ENCODE measurements at regions not wholly inside any gene's neighbourhood (a gene's known extent, or its start where the extent isn't known, plus 50 kb on each side); places are given as distances from the start of the nearest gene placed in this dataset.

DNA sequence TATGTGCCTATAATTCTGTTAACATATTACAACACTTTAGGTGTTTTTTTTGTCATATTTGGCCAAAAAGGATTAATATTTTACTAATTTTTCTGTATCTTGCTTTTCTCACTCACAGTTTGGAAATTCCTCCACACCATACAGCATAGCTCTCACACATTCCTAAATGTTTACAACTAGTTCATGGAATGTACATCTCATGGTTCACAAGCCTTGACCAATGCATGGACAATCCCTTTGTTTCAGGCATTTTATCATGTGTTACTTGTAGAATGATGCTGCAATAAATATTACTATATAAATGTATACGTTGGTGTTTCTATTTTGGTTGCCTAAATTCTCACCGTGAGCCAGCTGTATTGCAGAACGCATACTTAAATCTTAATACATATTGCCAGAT lies 80.5 kb upstream of the SPATA31C2 start:
- no peaks in the 10 kb centered on the region for H3K4me1 ChIP-seq (ENCODE audit: control insufficient read depth, insufficient read depth, low read length)
- H3K27me3 Mint-ChIP-seq (ENCODE audit: low read depth in 2 of 2): peaks cover 24 to 44% of the 10 kb centered on the region in 2 donors
- WGBS (ENCODE audit: insufficient coverage): 96% methylated on average over 3 of the region's 3 CpGs
- TF ChIP-seq, protein P1, sequence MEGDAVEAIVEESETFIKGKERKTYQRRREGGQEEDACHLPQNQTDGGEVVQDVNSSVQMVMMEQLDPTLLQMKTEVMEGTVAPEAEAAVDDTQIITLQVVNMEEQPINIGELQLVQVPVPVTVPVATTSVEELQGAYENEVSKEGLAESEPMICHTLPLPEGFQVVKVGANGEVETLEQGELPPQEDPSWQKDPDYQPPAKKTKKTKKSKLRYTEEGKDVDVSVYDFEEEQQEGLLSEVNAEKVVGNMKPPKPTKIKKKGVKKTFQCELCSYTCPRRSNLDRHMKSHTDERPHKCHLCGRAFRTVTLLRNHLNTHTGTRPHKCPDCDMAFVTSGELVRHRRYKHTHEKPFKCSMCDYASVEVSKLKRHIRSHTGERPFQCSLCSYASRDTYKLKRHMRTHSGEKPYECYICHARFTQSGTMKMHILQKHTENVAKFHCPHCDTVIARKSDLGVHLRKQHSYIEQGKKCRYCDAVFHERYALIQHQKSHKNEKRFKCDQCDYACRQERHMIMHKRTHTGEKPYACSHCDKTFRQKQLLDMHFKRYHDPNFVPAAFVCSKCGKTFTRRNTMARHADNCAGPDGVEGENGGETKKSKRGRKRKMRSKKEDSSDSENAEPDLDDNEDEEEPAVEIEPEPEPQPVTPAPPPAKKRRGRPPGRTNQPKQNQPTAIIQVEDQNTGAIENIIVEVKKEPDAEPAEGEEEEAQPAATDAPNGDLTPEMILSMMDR (IDR thresholded peaks at IDR 0.05): no peak
- intact Hi-C loops (cut with micrococcal nuclease): no loop called here
- peaks cover 0 to under 1% of the 10 kb centered on the region in 2 donors for H3K9me3 Mint-ChIP-seq
- DNase-seq (no peak), ATAC-seq (no peak)
- no peak overlapping the region for H3K27ac ChIP-seq (ENCODE audit: low read length)
- no peaks in the 10 kb centered on the region for H3K27me3 ChIP-seq (ENCODE audit: control insufficient read depth, insufficient read depth, low read length)
- no peaks in the 10 kb centered on the region for H3K9me3 ChIP-seq (ENCODE audit: control insufficient read depth, insufficient read depth, low read length)
- H3K4me3 Mint-ChIP-seq: no peak overlapping the region
- no peaks in the 10 kb centered on the region for H3K36me3 ChIP-seq (ENCODE audit: control insufficient read depth, insufficient read depth, low read length)
- H3K4me1 Mint-ChIP-seq: peaks cover 0 to 10% of the 10 kb centered on the region in 2 donors
- no peak overlapping the region for H3K27ac Mint-ChIP-seq
- H3K36me3 Mint-ChIP-seq: no peaks in the 10 kb centered on the region
- H3K4me3 ChIP-seq (ENCODE audit: low read length): no peak overlapping the region

- TF ChIP-seq, protein P1 (IDR thresholded peaks at IDR 0.05): no peak
- Histone ChIP-seq H3K4me1 (ENCODE audit: control insufficient read depth, insufficient read depth, low read length) (no peaks in the 10 kb centered on the region), H3K9me3 (ENCODE audit: control insufficient read depth, insufficient read depth, low read length) (no peaks in the 10 kb centered on the region), H3K27me3 (ENCODE audit: control insufficient read depth, insufficient read depth, low read length) (peaks cover 1% of the 10 kb centered on the region), H3K4me3 (ENCODE audit: low read length) (no peak overlapping the region), H3K36me3 (ENCODE audit: control insufficient read depth, insufficient read depth, low read length) (no peaks in the 10 kb centered on the region), H3K27ac (ENCODE audit: low read length) (no peak overlapping the region)
- peaks cover 27 to 54% of the 10 kb centered on the region in 2 donors for H3K27me3 Mint-ChIP-seq (ENCODE audit: low read depth in 2 of 2)
- 92% methylated on average over 29 of the region's 29 CpGs for WGBS (ENCODE audit: insufficient coverage)
- peaks cover 0 to 6% of the 10 kb centered on the region in 2 donors for H3K9me3 Mint-ChIP-seq
- ATAC-seq: no peak
- no peak overlapping the region for H3K4me3 Mint-ChIP-seq
- H3K27ac Mint-ChIP-seq: no peak overlapping the region
- H3K36me3 Mint-ChIP-seq: no peaks in the 10 kb centered on the region
- peaks cover 0 to 3% of the 10 kb centered on the region in 2 donors for H3K4me1 Mint-ChIP-seq
- intact Hi-C loops (cut with micrococcal nuclease): no loop called here
- DNase-seq: no peak
These were observed 78.1 kb upstream of the SPATA31C2 start for GRCh38 chr9:88216126-88216995.

DNA sequence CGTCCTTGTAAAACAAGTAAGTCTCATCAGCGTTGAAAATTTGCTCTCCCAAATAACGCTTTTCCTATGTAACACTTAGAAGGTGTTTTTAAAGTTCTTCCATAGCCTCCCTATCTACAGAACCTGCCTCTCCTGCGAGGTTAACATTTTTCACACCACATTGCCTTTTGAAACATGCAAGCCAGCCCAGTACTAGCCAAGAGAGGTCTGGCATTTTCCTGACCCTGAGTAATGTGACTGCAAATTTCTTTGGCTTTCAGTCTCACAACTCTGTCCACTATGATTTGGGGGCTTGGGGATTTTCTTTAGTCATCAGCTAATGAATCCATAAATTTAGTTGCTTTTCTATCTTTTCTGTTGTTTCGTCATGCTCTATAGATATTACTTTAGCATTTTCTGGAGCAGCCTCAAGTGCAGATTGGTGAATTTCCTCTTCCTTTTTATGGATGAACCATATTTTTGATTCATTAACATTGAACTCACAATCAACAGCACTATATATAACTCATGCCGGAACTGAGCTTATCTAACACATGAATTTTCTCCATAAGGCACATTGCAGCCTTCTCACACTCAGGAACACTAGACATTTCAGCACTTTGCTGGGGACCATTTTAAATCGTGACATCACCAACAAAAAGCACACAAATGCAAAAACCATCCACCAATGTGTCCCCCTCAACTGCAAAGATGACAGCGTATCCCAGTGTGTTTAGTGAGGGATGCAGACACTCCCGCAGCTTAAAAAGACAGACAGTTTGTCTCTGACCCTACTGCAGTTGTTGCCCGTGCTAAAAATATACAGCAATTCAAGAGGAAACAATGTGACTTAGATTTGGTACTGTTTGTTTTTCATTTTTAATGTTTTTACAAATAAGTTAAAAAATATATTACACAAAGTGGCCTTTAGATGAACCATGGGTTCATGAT lies 77.2 kb upstream of the SPATA31C2 start:
- Mint-ChIP-seq H3K36me3 (no peaks in the 10 kb centered on the region), H3K4me3 (no peak overlapping the region), H3K9me3 (peaks cover 0 to 6% of the 10 kb centered on the region in 2 donors), H3K27ac (no peak overlapping the region), H3K27me3 (ENCODE audit: low read depth in 2 of 2) (peaks cover 24 to 48% of the 10 kb centered on the region in 2 donors), H3K4me1 (no peaks in the 10 kb centered on the region)
- Histone ChIP-seq H3K4me1 (ENCODE audit: control insufficient read depth, insufficient read depth, low read length) (no peaks in the 10 kb centered on the region), H3K9me3 (ENCODE audit: control insufficient read depth, insufficient read depth, low read length) (no peaks in the 10 kb centered on the region), H3K27ac (ENCODE audit: low read length) (no peak overlapping the region), H3K36me3 (ENCODE audit: control insufficient read depth, insufficient read depth, low read length) (no peaks in the 10 kb centered on the region), H3K4me3 (ENCODE audit: low read length) (no peak overlapping the region), H3K27me3 (ENCODE audit: control insufficient read depth, insufficient read depth, low read length) (peaks cover 2% of the 10 kb centered on the region)
- DNase-seq (no peak), ATAC-seq (no peak)
- intact Hi-C loops (cut with micrococcal nuclease): no loop called here
- 72% methylated on average over 9 of the region's 10 CpGs for WGBS (ENCODE audit: insufficient coverage)
- TF ChIP-seq, protein P1 (IDR thresholded peaks at IDR 0.05): no peak
